Activated CD8-positive, alpha-beta T cell treated with anti-CD3 and anti-CD28 coated beads for 36 hours (primary cell): ENCODE measurements at regions not wholly inside any gene's neighbourhood (a gene's known extent, or its start where the extent isn't known, plus 50 kb on each side); places are given as distances from the start of the nearest gene placed in this dataset.

ENCODE experiments used
- ATAC-seq: fragments of 200-7000 bp; cut with Tn5 transposase; one replicate; pipeline ENCODE4 v1.10.0; 2021; ENCODE audit warnings: mild to moderate bottlenecking, moderate library complexity
- CTCF ChIA-PET: fragments of 350-600 bp; sonication (Branson Sonifier 250); formaldehyde crosslinking; loops from one replicate; lab custom pipeline; 2021; ENCODE audit warnings: antibody characterized with exemption; lab: Charles Lee
- POLR2A ChIA-PET: fragments of 350-600 bp; sonication (Branson Sonifier 250); formaldehyde crosslinking; loops from one replicate; lab custom pipeline; 2021; ENCODE audit warnings: antibody characterized with exemption; lab: Charles Lee
- DNase-seq: peaks from one replicate; pipeline ENCODE4 v3.0.0-alpha.2; 2020
- H3K27ac Mint-ChIP-seq: one replicate; pipeline ENCODE4 v1.8.0; 2021; ENCODE audit warnings: mild to moderate bottlenecking, mixed read lengths
- H3K27me3 Mint-ChIP-seq: one replicate; pipeline ENCODE4 v1.8.0; 2021; ENCODE audit warnings: mixed read lengths
- H3K36me3 Mint-ChIP-seq: one replicate; pipeline ENCODE4 v1.8.0; 2021; ENCODE audit warnings: low read depth, mixed read lengths
- H3K4me1 Mint-ChIP-seq: one replicate; pipeline ENCODE4 v1.8.0; 2021; ENCODE audit warnings: low read depth, mixed read lengths
- H3K4me3 Mint-ChIP-seq: one replicate; pipeline ENCODE4 v1.8.0; 2021; ENCODE audit warnings: mild to moderate bottlenecking, moderate library complexity, mixed read lengths
- H3K9me3 Mint-ChIP-seq: one replicate; pipeline ENCODE4 v1.8.0; 2021; ENCODE audit warnings: mixed read lengths
- intact Hi-C: fragments of 100-400 bp; cut with micrococcal nuclease; formaldehyde crosslinking; loops from one replicate; pipeline ENCODE4 v1.10.0; 2022
- TF ChIP-seq, protein P1 (sequence below): fragments of 200-600 bp; IDR thresholded peaks from one replicate; pipeline ENCODE4 v1.8.0; 2022; ENCODE audit warnings: antibody characterized with exemption, mild to moderate bottlenecking

DNA sequence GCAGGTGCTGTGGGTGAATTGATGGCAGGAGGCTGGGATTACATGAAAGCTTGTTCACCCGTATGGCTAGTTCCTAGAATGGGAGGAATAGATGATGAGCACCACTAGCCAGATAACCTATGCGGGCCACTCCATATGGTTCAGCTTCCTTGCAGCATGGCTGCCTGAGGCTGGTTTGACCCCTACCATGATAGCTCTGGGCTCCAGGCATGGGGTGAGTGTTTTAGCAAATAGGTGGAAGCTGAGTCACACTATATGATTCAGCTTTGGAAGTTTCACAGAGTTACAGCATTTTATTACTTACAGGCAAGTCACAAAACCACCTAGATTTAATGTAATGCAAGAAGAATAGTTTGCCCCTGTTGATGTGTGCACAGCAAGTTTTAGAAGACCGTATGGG lies 603.2 kb downstream of the STIM2 start:
- no peak overlapping the region for H3K27ac Mint-ChIP-seq
- POLR2A ChIA-PET = no interaction called here
- H3K36me3 Mint-ChIP-seq = no peaks in the 10 kb centered on the region
- no peak overlapping the region for H3K4me3 Mint-ChIP-seq
- intact Hi-C loops = no loop called here
- ATAC-seq (no peak), DNase-seq (no peak)
- H3K4me1 Mint-ChIP-seq = no peaks in the 10 kb centered on the region
- no peaks in the 10 kb centered on the region for H3K27me3 Mint-ChIP-seq
- H3K9me3 Mint-ChIP-seq = no peaks in the 10 kb centered on the region
- TF ChIP-seq, protein P1, sequence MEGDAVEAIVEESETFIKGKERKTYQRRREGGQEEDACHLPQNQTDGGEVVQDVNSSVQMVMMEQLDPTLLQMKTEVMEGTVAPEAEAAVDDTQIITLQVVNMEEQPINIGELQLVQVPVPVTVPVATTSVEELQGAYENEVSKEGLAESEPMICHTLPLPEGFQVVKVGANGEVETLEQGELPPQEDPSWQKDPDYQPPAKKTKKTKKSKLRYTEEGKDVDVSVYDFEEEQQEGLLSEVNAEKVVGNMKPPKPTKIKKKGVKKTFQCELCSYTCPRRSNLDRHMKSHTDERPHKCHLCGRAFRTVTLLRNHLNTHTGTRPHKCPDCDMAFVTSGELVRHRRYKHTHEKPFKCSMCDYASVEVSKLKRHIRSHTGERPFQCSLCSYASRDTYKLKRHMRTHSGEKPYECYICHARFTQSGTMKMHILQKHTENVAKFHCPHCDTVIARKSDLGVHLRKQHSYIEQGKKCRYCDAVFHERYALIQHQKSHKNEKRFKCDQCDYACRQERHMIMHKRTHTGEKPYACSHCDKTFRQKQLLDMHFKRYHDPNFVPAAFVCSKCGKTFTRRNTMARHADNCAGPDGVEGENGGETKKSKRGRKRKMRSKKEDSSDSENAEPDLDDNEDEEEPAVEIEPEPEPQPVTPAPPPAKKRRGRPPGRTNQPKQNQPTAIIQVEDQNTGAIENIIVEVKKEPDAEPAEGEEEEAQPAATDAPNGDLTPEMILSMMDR = no peak
- CTCF ChIA-PET = no interaction called here

- CTCF ChIA-PET = no interaction called here
- POLR2A ChIA-PET = no interaction called here
- H3K27ac Mint-ChIP-seq = no peak overlapping the region
- intact Hi-C loops = no loop called here
- H3K27me3 Mint-ChIP-seq = no peaks in the 10 kb centered on the region
- ATAC-seq (no peak), DNase-seq (no peak)
- H3K4me1 Mint-ChIP-seq = no peaks in the 10 kb centered on the region
- H3K4me3 Mint-ChIP-seq = no peak overlapping the region
- H3K9me3 Mint-ChIP-seq = no peaks in the 10 kb centered on the region
- TF ChIP-seq, protein P1 = no peak
- no peaks in the 10 kb centered on the region for H3K36me3 Mint-ChIP-seq
Measured at GRCh38 chr4:27467351-27467750, 606.7 kb downstream of the STIM2 start.

- Mint-ChIP-seq H3K4me3 (no peak overlapping the region), H3K9me3 (no peaks in the 10 kb centered on the region), H3K4me1 (no peaks in the 10 kb centered on the region), H3K36me3 (no peaks in the 10 kb centered on the region), H3K27me3 (no peaks in the 10 kb centered on the region), H3K27ac (no peak overlapping the region)
- ChIA-PET POLR2A (no interaction called here), CTCF (no interaction called here)
- DNase-seq (no peak), ATAC-seq (no peak)
- TF ChIP-seq, protein P1 = no peak
- intact Hi-C loops = no loop called here
Measured at GRCh38 chr4:27472364-27472763, 611.7 kb downstream of the STIM2 start.

GRCh38 chr4:27474691-27475090 lies 614.0 kb downstream of the STIM2 start:
- intact Hi-C loops = no loop called here
- CTCF ChIA-PET = no interaction called here
- no peaks in the 10 kb centered on the region for H3K9me3 Mint-ChIP-seq

GRCh38 chr4:27484216-27484615 lies 623.6 kb downstream of the STIM2 start:
- Mint-ChIP-seq H3K27ac (no peak overlapping the region), H3K4me1 (no peaks in the 10 kb centered on the region), H3K36me3 (no peaks in the 10 kb centered on the region), H3K4me3 (no peak overlapping the region), H3K9me3 (peaks cover 2% of the 10 kb centered on the region), H3K27me3 (no peaks in the 10 kb centered on the region)
- TF ChIP-seq, protein P1 = no peak
- CTCF ChIA-PET = no interaction called here
- intact Hi-C loops = no loop called here
- POLR2A ChIA-PET = no interaction called here
- DNase-seq = no peak
- ATAC-seq = no peak

More at GRCh38 chr4:27474691-27475090, 614.0 kb downstream of the STIM2 start:
- no peak overlapping the region for H3K4me3 Mint-ChIP-seq
- DNase-seq (no peak), ATAC-seq (no peak)
- TF ChIP-seq, protein P1 = no peak
- no peak overlapping the region for H3K27ac Mint-ChIP-seq
- H3K27me3 Mint-ChIP-seq = no peaks in the 10 kb centered on the region
- no peaks in the 10 kb centered on the region for H3K4me1 Mint-ChIP-seq
- H3K36me3 Mint-ChIP-seq = no peaks in the 10 kb centered on the region
- POLR2A ChIA-PET = no interaction called here
